ENCODE measurements at regions not wholly inside any gene's neighbourhood (a gene's known extent, or its start where the extent isn't known, plus 50 kb on each side); places are given as distances from the start of the nearest gene placed in this dataset.
"Not testable (repeated sequence)": the region's sequence is repeated elsewhere in the genome, so short reads cannot be mapped to it uniquely, and the experiment has no call there.

- peak; percentile 70 for DNase-seq
Measured at GRCh38 chr3:75129101-75129500, 514.6 kb upstream of the CNTN3 start.

DNA sequence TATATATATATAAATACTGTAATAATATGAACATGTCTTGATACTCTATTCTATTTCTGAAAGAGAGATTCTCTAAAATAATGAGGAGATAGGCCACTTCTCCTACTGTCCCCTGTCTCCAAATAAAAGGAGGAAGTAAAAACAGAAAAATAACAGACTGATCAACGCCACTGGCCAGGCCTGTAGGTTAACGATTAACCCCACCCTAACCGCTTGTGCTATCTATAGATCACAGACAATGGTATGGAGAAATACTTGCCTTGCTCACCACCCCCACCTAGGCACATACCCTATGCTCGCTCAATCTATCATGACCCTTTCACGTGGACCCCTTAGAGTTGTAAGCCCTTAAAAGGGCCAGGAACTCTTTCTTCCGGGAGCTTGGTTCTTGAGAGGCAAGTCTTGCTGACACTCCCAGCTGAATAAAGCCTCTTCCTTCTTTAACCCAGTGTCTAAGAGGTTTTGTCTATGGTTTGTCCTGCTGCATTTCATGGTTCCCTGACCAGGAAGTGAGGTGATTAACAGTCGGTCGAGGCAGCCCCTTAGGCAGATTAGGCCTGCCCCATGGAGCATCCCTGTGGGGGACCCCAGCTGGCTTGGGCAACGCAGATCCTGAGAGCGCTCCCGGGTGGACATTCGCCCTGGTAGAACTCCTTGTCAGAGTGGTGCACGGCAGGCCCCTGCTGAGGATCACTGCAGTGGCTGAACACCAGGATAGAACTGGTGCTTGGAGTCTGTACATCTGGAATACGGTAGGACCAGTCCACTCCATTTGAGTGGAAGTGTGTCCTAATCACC is 521.8 kb upstream of the CNTN3 start:
- DNase-seq, result no peak

DNA sequence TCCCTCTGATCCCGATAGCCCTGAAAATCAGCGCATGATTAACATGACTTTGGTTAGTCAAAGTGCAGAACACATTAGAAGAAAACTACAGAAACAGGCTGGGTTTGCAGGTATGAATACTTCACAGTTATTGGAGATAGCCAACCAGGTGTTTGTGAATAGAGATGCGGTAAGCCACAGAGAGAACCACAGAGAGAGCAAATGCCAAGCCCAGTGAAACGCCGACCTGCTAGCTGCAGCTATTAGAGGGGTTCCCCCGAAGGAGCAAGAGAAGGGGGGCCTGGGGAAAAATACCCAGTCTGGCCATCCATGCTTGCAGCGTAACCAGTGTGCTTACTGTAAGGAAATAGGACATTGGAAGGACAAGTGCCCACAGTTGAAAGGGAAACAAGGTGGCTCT is 523.9 kb upstream of the CNTN3 start:
- no peak for DNase-seq

- DNase-seq, result no peak
Measured at GRCh38 chr3:75140904-75141615, 523.1 kb upstream of the FRG2C start.

- no peak for DNase-seq
Measured at GRCh38 chr3:75144406-75144805, 519.7 kb upstream of the FRG2C start.

GRCh38 chr3:75171630-75172230 is 492.4 kb upstream of the FRG2C start:
- DNase-seq, result no peak

- no peak for DNase-seq
Measured at GRCh38 chr3:75176937-75177336, 487.2 kb upstream of the FRG2C start.

- no peak for DNase-seq
Measured at GRCh38 chr3:75180235-75180944, 483.7 kb upstream of the FRG2C start.

DNA sequence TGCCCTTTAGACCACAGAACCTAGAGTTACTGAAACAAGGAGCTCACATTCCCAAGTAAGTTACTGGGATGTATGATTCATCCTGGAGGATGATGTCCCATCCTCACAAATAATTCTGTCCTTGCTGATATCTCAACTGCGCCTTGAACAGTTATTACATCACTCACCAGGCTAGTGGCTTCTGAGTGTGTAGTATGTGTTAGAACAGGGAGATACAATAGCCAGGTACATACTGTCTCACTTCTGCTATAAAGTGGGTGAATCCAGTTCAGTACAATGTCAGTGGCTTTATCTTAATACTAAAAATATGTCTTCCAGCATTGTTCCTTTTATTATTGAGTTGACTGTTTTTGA is 483.2 kb upstream of the FRG2C start:
- DNase-seq, result no peak

DNA sequence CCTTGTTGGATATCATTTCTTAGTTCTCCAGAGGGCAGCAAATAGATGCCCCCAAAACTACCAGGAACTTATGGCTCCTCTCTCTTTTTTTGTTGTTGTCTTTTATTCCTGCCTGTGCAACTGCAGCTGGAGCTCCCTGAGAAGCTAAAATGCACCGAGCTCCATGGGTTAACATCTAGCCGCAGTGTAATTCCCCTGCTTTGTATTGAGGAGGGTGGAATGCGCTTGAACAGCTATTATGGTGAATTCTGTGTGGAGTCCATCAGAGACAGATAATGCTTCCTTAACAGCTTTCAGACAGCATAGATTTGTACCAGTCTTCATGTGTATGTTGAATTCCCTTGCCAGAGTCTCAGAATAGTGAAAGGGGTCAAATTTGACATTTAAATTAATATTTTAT is 475.2 kb upstream of the FRG2C start:
- DNase-seq, result no peak

DNA sequence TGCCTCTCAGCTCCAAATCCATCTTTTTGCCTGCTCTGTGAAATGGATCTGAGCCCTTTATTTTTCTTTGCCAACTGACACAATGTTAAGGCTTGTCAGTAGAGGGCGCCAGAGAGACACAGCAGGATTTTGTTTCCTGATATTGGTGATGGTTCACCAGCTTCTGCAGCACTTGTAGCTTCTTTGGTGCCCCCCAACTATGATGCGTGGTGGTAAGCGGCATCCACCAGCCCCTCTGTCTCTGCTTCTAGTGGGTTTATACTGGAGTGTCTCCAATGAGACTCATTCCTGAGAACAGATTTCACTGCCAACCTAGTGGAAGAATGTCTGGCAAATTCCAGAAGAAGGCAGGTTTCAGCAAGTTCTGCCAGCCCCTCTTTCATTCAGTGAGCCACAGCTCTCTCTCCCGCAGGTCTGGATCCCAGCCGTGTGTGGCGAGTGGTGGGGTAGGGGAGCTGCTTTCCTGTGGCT is 471.9 kb upstream of the FRG2C start:
- DNase-seq, result no peak

DNA sequence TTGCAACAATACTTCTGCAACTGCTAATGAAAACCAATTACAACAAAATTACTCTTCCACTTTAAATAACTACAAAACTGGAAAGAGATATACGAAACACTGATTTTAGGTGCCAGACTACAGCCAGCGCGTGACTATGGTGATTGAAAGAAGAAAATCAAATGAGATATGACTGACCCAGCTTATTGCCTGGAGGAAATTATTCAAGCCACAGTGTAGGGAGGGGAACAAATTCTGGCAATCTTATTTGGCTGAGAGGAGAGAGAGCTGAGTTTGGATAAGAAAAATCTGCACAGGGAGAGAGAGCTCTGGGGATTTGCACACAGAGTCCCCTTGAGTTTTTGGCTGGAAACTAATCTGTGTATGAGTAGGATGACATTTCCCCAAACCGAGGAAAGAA is 470.3 kb upstream of the FRG2C start:
- DNase-seq, result no peak

DNA sequence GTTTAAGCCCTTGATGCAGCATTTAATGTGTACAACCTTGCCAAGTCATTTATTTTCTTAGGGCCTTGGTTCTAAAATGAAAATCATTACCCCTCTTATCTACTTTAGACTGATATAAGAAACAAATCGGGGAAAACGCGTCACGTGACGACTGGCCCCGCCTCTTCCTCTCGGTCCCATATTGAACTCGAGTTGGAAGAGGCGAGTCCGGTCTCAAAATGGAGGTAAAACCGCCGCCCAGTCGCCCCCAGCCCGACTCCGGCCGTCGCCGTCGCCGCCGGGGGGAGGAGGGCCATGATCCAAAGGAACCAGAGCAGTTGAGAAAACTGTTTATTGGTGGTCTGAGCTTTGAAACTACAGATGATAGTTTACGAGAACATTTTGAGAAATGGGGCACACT is 449.8 kb upstream of the FRG2C start:
- DNase-seq, result not testable (repeated sequence)

DNA sequence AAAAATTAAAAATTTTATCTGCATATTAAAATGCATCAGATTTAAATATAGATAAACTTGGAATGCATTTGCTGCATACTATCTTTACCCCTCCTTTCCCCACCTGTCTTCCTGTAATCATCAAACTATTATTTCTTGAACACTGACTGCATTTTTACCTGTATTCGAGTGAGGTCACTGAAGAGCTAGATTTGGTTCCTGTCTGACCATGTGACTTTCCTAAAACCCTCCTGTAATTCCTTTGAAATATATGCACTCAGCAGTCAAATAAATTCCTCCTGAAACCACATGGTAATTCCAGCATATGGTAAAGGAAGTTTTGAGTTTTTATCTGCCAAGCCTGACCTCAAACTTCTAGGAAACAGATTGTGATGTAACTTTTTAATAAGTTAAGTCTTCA is 445.6 kb upstream of the FRG2C start:
- no peak for DNase-seq

DNA sequence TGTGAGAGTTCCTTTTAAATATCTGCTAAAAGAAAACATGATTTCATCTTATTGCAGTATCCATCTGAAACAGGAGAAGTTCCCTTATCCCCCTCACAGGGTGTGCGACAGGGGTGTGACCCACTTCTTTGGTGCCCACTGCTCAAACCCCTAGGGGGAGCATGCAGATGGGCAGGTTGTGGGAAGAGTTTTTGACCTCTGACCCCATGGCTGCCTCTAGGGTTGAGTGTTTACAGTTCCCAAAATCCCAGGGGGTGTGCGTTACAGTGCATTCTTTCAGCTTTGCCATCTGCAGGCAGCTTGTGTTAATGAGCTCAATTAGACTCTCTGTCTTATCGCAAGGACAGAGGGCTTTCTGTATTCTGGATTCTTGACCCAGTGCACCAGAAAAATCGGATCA is 443.2 kb upstream of the FRG2C start:
- DNase-seq, result no peak

DNA sequence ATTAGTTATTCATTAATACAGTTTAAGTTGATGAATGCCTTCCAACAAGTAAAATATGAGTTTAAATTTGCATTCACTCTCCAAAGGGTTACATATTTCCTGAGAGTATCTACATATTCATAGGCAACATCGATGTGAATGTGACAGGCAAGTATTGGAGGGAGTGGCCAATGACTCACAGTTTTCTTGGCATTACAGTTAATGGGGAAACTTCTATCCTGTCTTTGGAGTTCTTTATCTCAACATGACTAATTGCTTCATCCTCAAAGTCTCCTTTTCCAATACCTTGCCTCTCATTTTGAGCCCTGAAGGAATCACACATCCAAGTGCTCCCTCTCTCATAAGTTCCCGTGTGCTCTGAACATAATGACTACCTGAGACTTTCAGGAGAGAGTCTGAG is 439.7 kb upstream of the FRG2C start:
- no peak for DNase-seq

DNA sequence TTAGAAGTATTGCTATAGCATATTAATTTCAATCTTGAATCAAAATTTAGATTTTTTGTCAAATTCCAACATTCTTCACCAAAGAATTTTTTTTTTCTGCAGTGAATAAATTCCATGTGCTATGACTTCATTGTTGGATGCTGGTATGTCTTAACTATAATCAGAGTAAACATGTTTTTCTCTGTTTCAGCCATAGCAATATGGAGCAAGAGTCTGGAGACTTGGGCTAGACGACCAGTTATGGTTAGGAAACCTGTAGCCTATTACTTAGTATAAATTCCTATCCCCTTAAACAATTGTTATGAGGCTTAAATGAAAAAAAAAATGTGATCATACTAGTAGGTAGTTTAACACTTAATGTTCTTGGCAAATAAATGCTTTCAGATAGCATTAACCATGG is 431.9 kb upstream of the FRG2C start:
- DNase-seq, result no peak

DNA sequence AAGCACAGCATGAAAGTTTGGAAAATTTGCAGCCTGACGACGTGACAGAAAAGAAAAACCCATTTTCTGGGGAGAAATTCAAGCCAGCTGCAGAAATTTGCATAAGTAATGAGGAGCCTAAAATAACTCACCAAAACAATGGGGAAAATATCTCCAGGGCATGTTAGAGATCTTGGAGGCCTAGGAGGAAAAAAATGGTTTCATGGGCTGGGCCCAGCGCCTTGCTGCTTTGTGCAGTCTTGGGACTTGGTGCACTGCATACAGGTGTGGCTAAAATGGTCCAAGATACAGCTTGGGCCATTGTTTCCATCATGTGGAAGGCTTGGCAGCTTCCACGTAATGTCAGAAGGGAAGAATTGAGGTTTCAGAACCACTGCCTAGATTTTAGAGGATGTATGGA is 428.5 kb upstream of the FRG2C start:
- DNase-seq, result no peak

- DNase-seq, result no peak
Measured at GRCh38 chr3:75237053-75237452, 427.1 kb upstream of the FRG2C start.

- DNase-seq, result no peak
Measured at GRCh38 chr3:75237477-75237876, 426.7 kb upstream of the FRG2C start.

- DNase-seq, result not testable (repeated sequence)
Measured at GRCh38 chr3:75241226-75241962, 422.7 kb upstream of the FRG2C start.

- no peak for DNase-seq
Measured at GRCh38 chr3:75242012-75242735, 422.0 kb upstream of the FRG2C start.

Measured in NCI-H446 treated with DMSO at 0.1 percent for 48 hours (cell line).